ENCODE measurements at regions not wholly inside any gene's neighbourhood (a gene's known extent, or its start where the extent isn't known, plus 50 kb on each side); places are given as distances from the start of the nearest gene placed in this dataset.
"Not testable (repeated sequence)": the region's sequence is repeated elsewhere in the genome, so short reads cannot be mapped to it uniquely, and the experiment has no call there.

- DNase-seq (ENCODE audit: low read depth in 2 of 2), result no peak
Measured at GRCh38 chr7:10577866-10578374, 395.8 kb upstream of the PHF14 start.

- DNase-seq (ENCODE audit: low read depth in 2 of 2), result no peak
Measured at GRCh38 chr7:10579561-10579960, 394.1 kb upstream of the PHF14 start.

GRCh38 chr7:10584886-10585285 is 388.8 kb upstream of the PHF14 start:
- no peak for DNase-seq (ENCODE audit: low read depth in 2 of 2)

GRCh38 chr7:10588084-10588483 is 385.6 kb upstream of the PHF14 start:
- DNase-seq (ENCODE audit: low read depth in 2 of 2), result no peak

GRCh38 chr7:10592604-10593003 is 381.1 kb upstream of the PHF14 start:
- DNase-seq (ENCODE audit: low read depth in 2 of 2), result no peak

GRCh38 chr7:10593080-10593479 is 380.6 kb upstream of the PHF14 start:
- no peak for DNase-seq (ENCODE audit: low read depth in 2 of 2)

- no peak for DNase-seq (ENCODE audit: low read depth in 2 of 2)
Measured at GRCh38 chr7:10596827-10597226, 376.8 kb upstream of the PHF14 start.

- DNase-seq (ENCODE audit: low read depth in 2 of 2), result no peak
Measured at GRCh38 chr7:10604128-10604527, 369.5 kb upstream of the PHF14 start.

GRCh38 chr7:10612950-10613349 is 360.7 kb upstream of the PHF14 start:
- DNase-seq (ENCODE audit: low read depth in 2 of 2), result no peak

GRCh38 chr7:10618953-10619352 is 354.7 kb upstream of the PHF14 start:
- DNase-seq (ENCODE audit: low read depth in 2 of 2), result no peak

- DNase-seq (ENCODE audit: low read depth in 2 of 2), result no peak
Measured at GRCh38 chr7:10632712-10633111, 341.0 kb upstream of the PHF14 start.

- no peak for DNase-seq (ENCODE audit: low read depth in 2 of 2)
Measured at GRCh38 chr7:10634239-10634638, 339.4 kb upstream of the PHF14 start.

- DNase-seq (ENCODE audit: low read depth in 2 of 2), result no peak
Measured at GRCh38 chr7:10637991-10638390, 335.7 kb upstream of the PHF14 start.

GRCh38 chr7:10643545-10643944 is 330.1 kb upstream of the PHF14 start:
- DNase-seq (ENCODE audit: low read depth in 2 of 2), result no peak

GRCh38 chr7:10644849-10645248 is 328.8 kb upstream of the PHF14 start:
- DNase-seq (ENCODE audit: low read depth in 2 of 2), result no peak

GRCh38 chr7:10646194-10646593 is 327.5 kb upstream of the PHF14 start:
- no peak for DNase-seq (ENCODE audit: low read depth in 2 of 2)

GRCh38 chr7:10648289-10648688 is 325.4 kb upstream of the PHF14 start:
- no peak for DNase-seq (ENCODE audit: low read depth in 2 of 2)

GRCh38 chr7:10649120-10649519 is 324.6 kb upstream of the PHF14 start:
- DNase-seq (ENCODE audit: low read depth in 2 of 2), result not testable (repeated sequence)

GRCh38 chr7:10655031-10655430 is 318.6 kb upstream of the PHF14 start:
- DNase-seq (ENCODE audit: low read depth in 2 of 2), result no peak

- DNase-seq (ENCODE audit: low read depth in 2 of 2), result no peak
Measured at GRCh38 chr7:10657201-10657600, 316.5 kb upstream of the PHF14 start.

- DNase-seq (ENCODE audit: low read depth in 2 of 2), result no peak
Measured at GRCh38 chr7:10657837-10658236, 315.8 kb upstream of the PHF14 start.

GRCh38 chr7:10662491-10662890 is 311.2 kb upstream of the PHF14 start:
- no peak for DNase-seq (ENCODE audit: low read depth in 2 of 2)

- DNase-seq (ENCODE audit: low read depth in 2 of 2), result no peak
Measured at GRCh38 chr7:10662982-10663884, 310.4 kb upstream of the PHF14 start.

GRCh38 chr7:10672186-10672585 is 301.5 kb upstream of the PHF14 start:
- no peak for DNase-seq (ENCODE audit: low read depth in 2 of 2)
